K562 (cell line): ENCODE measurements at regions not wholly inside any gene's neighbourhood (a gene's known extent, or its start where the extent isn't known, plus 50 kb on each side); places are given as distances from the start of the nearest gene placed in this dataset.

Experiments used
- ARNT ChIP-seq, 2 experiments: fragments of 450-650 bp; IDR thresholded peaks; 2 replicates each; pipeline ENCODE4 v1.6.1; 2016; ENCODE audit warnings: mild to moderate bottlenecking in 1 of 2
- CUX1 ChIP-seq: fragments of 200-800 bp; sonication (Bioruptor generic); IDR thresholded peaks from 2 replicates; pipeline ENCODE4 v1.6.1; 2016; ENCODE audit warnings: missing genetic modification characterization, missing compliant biosample characterization
- DMBX1 ChIP-seq: fragments of 250-450 bp; sonication (Bioruptor Pico); IDR thresholded peaks from 2 replicates; pipeline ENCODE4 v1.8.0; 2022; ENCODE audit warnings: inconsistent platforms, mild to moderate bottlenecking, moderate library complexity, borderline replicate concordance
- ESRRA ChIP-seq: fragments of 450-650 bp; IDR thresholded peaks from 2 replicates; pipeline ENCODE4 v1.6.1; 2014; ENCODE audit warnings: low read depth, mild to moderate bottlenecking, moderate library complexity, borderline replicate concordance
- FOXO4 ChIP-seq: fragments of 450-650 bp; formaldehyde crosslinking; IDR thresholded peaks from 2 replicates; pipeline ENCODE4 v1.4.0; 2020; ENCODE audit warnings: mild to moderate bottlenecking, moderate library complexity
- HDAC6 ChIP-seq: IDR thresholded peaks from 2 replicates; pipeline ENCODE4 v1.6.1; 2012; ENCODE audit warnings: low read depth, mild to moderate bottlenecking, control low read depth, inconsistent platforms, low read length, moderate library complexity
- PBX2 ChIP-seq, 2 experiments: IDR thresholded peaks in 1 of 2; conservative IDR thresholded peaks in 1 of 2; 2 replicates each; pipeline ENCODE4 v1.6.1; 2016; ENCODE audit warnings: low read depth in 2 of 2, mild to moderate bottlenecking in 1 of 2, missing compliant biosample characterization in 1 of 2, missing genetic modification characterization in 1 of 2, moderate library complexity in 1 of 2
- PCBP1 ChIP-seq: fragments of 200-400 bp; formaldehyde crosslinking; IDR thresholded peaks from 2 replicates; pipeline ENCODE4 v1.6.1; 2018; ENCODE audit warnings: mild to moderate bottlenecking, low read depth, low read length; ENCODE audit not compliant: poor library complexity, severe bottlenecking
- SFPQ ChIP-seq: fragments of 200-400 bp; formaldehyde crosslinking; IDR thresholded peaks from 2 replicates; pipeline ENCODE4 v1.6.1; 2017; ENCODE audit warnings: mild to moderate bottlenecking, low read depth, low read length, moderate library complexity
- SMARCA5 ChIP-seq: fragments of 450-650 bp; IDR thresholded peaks from 2 replicates; pipeline ENCODE4 v1.6.1; 2016
- SMC3 ChIP-seq: conservative IDR thresholded peaks from 2 replicates; pipeline ENCODE4 v1.6.1; 2011; ENCODE audit warnings: low read depth, low read length, improper control_type of control experiment; ENCODE audit not compliant: insufficient read depth
- ZNF639 ChIP-seq, 2 experiments: fragments of 200-800 bp in 1 of 2; sonication (Bioruptor generic) in 1 of 2; sonication (generic) in 1 of 2; formaldehyde crosslinking in 1 of 2; IDR thresholded peaks in 1 of 2; conservative IDR thresholded peaks in 1 of 2; 2 replicates each; pipeline versions ENCODE4 v1.5.0 to v1.6.1; 2016 to 2020; ENCODE audit warnings: missing compliant biosample characterization in 1 of 2, missing genetic modification characterization in 1 of 2, missing genetic modification reagents in 1 of 2

- TF ChIP-seq PBX2 (CRISPR knock-in tag; IDR thresholded peaks at IDR 0.05; ENCODE audit: low read depth) (no peak), PBX2 (tag; conservative IDR thresholded peaks at IDR 0.05; ENCODE audit: low read depth) (peak; percentile 97), FOXO4 (CRISPR knock-in tag) (no peak), HDAC6 (no peak), DMBX1 (no peak), CUX1 (CRISPR knock-in tag) (no peak), SMC3 (no peak), ZNF639 (CRISPR knock-in tag; conservative IDR thresholded peaks at IDR 0.05 in 1 of 2, IDR thresholded peaks at IDR 0.05 in 1 of 2) (no peak), SMARCA5 (no peak), ESRRA (0 out of 2 replicates have a peak, but pooled peaks have one; percentile 46), PCBP1 (no peak), SFPQ (no peak), ARNT (IDR thresholded peaks at IDR 0.05) (no peak)
These were observed 140.8 kb upstream of the ZEB2 start (continued) for GRCh38 chr2:144660518-144661316.
